ENCODE measurements at regions not wholly inside any gene's neighbourhood (a gene's known extent, or its start where the extent isn't known, plus 50 kb on each side); places are given as distances from the start of the nearest gene placed in this dataset.

DNA sequence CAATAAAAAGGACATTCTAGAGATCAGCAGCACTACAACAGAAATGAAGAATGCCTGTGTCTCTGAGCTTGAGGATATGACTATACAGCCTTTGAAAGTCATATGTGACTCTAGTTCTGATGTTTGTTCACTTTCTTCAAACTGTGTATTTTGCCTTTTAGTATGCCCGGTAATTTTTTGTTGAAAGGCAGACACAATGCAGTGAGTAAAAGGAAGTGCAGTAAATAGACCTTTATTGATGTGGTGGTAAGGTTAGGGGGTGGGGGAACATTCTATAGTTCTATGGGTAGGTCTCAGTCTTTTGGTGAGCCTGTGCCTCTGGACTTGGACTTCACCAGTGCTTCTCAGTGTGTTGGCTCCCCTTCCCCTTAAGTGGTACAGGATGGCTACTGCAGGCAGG, 143.5 kb upstream of the CDC14C start:
- Histone ChIP-seq H3K4me1 (no peaks in the 10 kb centered on the region), H3K36me3 (no peaks in the 10 kb centered on the region), H3K9me3 (no peaks in the 10 kb centered on the region), H3K27me3 (no peaks in the 10 kb centered on the region), H3K27ac (no peak overlapping the region), H3K4me3 (replicated peaks in 1 of 3) (no peak overlapping the region)
- whole genome bisulfite sequencing, 2 donors, result 89 to 95% methylated on average over 1 of the region's 1 CpG
- no peak for DNase-seq
- intact Hi-C loops (cut with DNase I), result no loop called here
- TF ChIP-seq, protein P1, sequence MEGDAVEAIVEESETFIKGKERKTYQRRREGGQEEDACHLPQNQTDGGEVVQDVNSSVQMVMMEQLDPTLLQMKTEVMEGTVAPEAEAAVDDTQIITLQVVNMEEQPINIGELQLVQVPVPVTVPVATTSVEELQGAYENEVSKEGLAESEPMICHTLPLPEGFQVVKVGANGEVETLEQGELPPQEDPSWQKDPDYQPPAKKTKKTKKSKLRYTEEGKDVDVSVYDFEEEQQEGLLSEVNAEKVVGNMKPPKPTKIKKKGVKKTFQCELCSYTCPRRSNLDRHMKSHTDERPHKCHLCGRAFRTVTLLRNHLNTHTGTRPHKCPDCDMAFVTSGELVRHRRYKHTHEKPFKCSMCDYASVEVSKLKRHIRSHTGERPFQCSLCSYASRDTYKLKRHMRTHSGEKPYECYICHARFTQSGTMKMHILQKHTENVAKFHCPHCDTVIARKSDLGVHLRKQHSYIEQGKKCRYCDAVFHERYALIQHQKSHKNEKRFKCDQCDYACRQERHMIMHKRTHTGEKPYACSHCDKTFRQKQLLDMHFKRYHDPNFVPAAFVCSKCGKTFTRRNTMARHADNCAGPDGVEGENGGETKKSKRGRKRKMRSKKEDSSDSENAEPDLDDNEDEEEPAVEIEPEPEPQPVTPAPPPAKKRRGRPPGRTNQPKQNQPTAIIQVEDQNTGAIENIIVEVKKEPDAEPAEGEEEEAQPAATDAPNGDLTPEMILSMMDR (IDR thresholded peaks at IDR 0.05), result no peak
- TF ChIP-seq POLR2A (IDR thresholded peaks at IDR 0.05), result no peak

DNA sequence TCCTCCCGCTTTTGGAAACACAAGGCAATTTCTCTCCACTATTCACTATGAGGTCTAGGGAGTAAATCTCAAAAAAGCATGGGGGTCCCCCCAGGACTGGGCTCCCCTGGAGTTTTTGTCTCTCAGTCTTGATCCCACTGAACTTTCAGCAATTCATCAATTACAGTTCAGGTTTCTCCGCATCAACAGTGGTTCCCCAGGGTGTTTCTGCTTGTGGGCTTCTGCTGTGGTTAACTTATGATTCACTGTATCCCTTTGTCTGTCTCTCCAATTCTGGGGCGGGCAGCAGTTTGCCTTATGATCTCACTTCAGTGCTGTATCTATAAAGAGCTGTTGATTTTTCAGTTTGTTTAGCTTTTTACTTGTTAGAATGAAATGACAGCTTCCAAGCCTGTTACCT, 142.6 kb upstream of the CDC14C start:
- Histone ChIP-seq H3K9me3 (no peaks in the 10 kb centered on the region), H3K36me3 (no peaks in the 10 kb centered on the region), H3K27ac (no peak overlapping the region), H3K4me1 (no peaks in the 10 kb centered on the region), H3K4me3 (replicated peaks in 1 of 3) (no peak overlapping the region), H3K27me3 (no peaks in the 10 kb centered on the region)
- 59 to 71% methylated on average over 3 of the region's 3 CpGs for WGBS, 2 donors
- TF ChIP-seq, protein P1 (IDR thresholded peaks at IDR 0.05), result no peak
- no peak for TF ChIP-seq POLR2A (IDR thresholded peaks at IDR 0.05)
- DNase-seq, result no peak
- intact Hi-C loops (cut with DNase I), result no loop called here

DNA sequence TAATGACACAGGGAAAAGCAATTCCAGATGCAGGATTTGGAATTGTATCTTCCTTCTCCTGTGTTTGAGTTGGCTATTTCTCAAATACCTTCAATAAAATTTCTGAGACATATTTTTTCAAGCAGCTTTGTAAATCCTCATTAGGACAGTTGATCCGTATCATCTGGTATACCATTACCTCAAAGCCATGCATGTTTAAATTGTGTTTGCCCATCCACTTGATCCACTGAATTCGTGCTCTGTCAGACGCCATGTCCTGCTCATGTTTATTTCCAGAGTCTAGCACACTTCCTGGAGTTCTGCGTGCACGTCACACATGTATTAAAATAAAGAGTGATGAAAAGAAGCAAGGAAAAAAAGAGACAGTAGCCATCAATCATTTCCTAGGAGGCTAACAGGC, 141.8 kb upstream of the CDC14C start:
- H3K9me3 ChIP-seq, result no peaks in the 10 kb centered on the region
- no peak overlapping the region for H3K4me3 ChIP-seq (replicated peaks in 1 of 3)
- WGBS, 2 donors, result 64 to 69% methylated on average over 5 of the region's 5 CpGs
- H3K27me3 ChIP-seq, result no peaks in the 10 kb centered on the region
- no peak overlapping the region for H3K27ac ChIP-seq
- H3K36me3 ChIP-seq, result no peaks in the 10 kb centered on the region
- no peaks in the 10 kb centered on the region for H3K4me1 ChIP-seq
- intact Hi-C loops (cut with DNase I), result no loop called here
- no peak for DNase-seq
- TF ChIP-seq, protein P1 (IDR thresholded peaks at IDR 0.05), result no peak
- TF ChIP-seq POLR2A (IDR thresholded peaks at IDR 0.05), result no peak

DNA sequence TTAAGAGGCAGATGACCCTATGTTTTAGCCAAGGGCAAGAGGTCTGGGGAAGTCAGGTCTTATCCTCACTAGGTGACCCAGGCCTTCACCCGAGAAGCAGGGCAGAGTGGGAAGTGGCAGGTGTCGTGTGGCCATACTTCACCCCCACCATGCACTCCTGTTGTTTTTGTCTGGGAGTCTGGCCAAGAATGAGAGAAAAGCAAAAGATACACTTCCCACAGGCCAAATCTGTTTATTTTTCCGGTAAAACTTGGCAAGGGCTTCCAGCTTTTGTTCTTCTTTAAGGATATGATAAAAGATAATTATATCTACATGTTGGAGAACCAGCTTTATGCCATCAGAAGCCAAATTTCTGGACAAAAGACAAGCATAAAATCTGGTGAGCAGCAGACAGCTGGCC, 137.4 kb upstream of the CDC14C start:
- no peak overlapping the region for H3K27ac ChIP-seq
- H3K4me3 ChIP-seq (replicated peaks in 1 of 3), result no peak overlapping the region
- no peaks in the 10 kb centered on the region for H3K36me3 ChIP-seq
- peak; percentile 9 to 12 for DNase-seq
- intact Hi-C loops (cut with DNase I), result no loop called here
- TF ChIP-seq POLR2A (IDR thresholded peaks at IDR 0.05), result no peak
- TF ChIP-seq, protein P1 (IDR thresholded peaks at IDR 0.05), result no peak
- H3K27me3 ChIP-seq, result no peaks in the 10 kb centered on the region
- WGBS, 2 donors, result 17 to 18% methylated on average over 3 of the region's 3 CpGs
- H3K4me1 ChIP-seq, result no peaks in the 10 kb centered on the region
- H3K9me3 ChIP-seq, result no peaks in the 10 kb centered on the region

DNA sequence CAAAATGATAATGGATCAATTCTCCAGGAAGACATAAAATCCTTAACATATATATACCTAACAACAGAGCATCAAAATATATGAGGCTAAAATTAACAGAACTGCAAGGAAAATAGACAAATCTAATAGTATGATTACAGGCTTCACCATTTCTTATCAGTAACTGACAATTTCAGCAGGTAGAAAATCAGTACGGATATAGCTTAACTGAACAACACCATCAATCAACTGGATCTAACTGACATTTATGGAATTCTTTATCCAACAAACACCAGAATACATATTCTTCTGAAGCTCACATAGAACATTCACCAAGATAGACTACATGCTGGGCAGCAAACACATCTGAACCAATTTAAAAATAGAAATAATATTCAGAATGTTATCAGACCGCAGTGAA, 121.1 kb upstream of the CDC14C start:
- intact Hi-C loops (cut with DNase I), result no loop called here
- Histone ChIP-seq H3K27me3 (no peaks in the 10 kb centered on the region), H3K4me3 (replicated peaks in 1 of 3) (no peak overlapping the region), H3K27ac (no peak overlapping the region), H3K36me3 (no peaks in the 10 kb centered on the region), H3K9me3 (no peaks in the 10 kb centered on the region), H3K4me1 (no peaks in the 10 kb centered on the region)
- no peak for DNase-seq
- TF ChIP-seq, protein P1 (IDR thresholded peaks at IDR 0.05), result no peak
- no peak for TF ChIP-seq POLR2A (IDR thresholded peaks at IDR 0.05)
- WGBS, 2 donors, result 82 to 88% methylated on average over 2 of the region's 2 CpGs

All from thyroid gland (tissue), 4 donors.